Mesenchymal stem cell (in vitro differentiated cells and primary cell): ENCODE measurements at regions not wholly inside any gene's neighbourhood (a gene's known extent, or its start where the extent isn't known, plus 50 kb on each side); places are given as distances from the start of the nearest gene placed in this dataset.

Experiments
- DNase-seq: peaks from one replicate; pipeline ENCODE4 v3.0.0-alpha.2; 2013
- H2AFZ ChIP-seq: one replicate; pipeline ENCODE4 v1.6.1; 2013; ENCODE audit warnings: low read depth, mild to moderate bottlenecking, control low read depth, inconsistent platforms, low read length, moderate library complexity
- H2AK5ac ChIP-seq: 2 replicates; pipeline ENCODE4 v1.6.1; 2013; ENCODE audit warnings: low read length, moderate library complexity, mild to moderate bottlenecking, inconsistent platforms; ENCODE audit not compliant: severe bottlenecking
- H2BK120ac ChIP-seq: one replicate; pipeline ENCODE4 v1.6.1; 2013; ENCODE audit warnings: low read depth, mild to moderate bottlenecking, inconsistent platforms, low read length, moderate library complexity
- H2BK12ac ChIP-seq, 2 experiments: one replicate each; pipeline ENCODE4 v1.6.1; 2013; ENCODE audit warnings: inconsistent platforms in 2 of 2, low read length in 2 of 2, mild to moderate bottlenecking in 2 of 2, moderate library complexity in 2 of 2, control low read depth in 1 of 2
- H2BK15ac ChIP-seq: one replicate; pipeline ENCODE4 v1.6.1; 2013; ENCODE audit warnings: mild to moderate bottlenecking, low read depth, inconsistent platforms; ENCODE audit not compliant: poor library complexity, severe bottlenecking
- H2BK5ac ChIP-seq: 2 replicates; pipeline ENCODE4 v1.6.1; 2013; ENCODE audit warnings: low read depth, mild to moderate bottlenecking, low read length, control low read depth, inconsistent platforms; ENCODE audit not compliant: poor library complexity, severe bottlenecking
- H3K14ac ChIP-seq, 2 experiments: one replicate each; pipeline ENCODE4 v1.6.1; 2013; ENCODE audit warnings: inconsistent platforms in 2 of 2, low read length in 2 of 2, control low read depth in 1 of 2, mild to moderate bottlenecking in 1 of 2, moderate library complexity in 1 of 2
- H3K18ac ChIP-seq, 2 experiments: one replicate each; pipeline ENCODE4 v1.6.1; 2013; ENCODE audit warnings: inconsistent platforms in 2 of 2, low read length in 2 of 2, control low read depth in 1 of 2, low read depth in 1 of 2, mild to moderate bottlenecking in 1 of 2
- H3K23ac ChIP-seq, 2 experiments: one replicate each; pipeline ENCODE4 v1.6.1; 2013; ENCODE audit warnings: inconsistent platforms in 2 of 2, low read length in 2 of 2, mild to moderate bottlenecking in 2 of 2, moderate library complexity in 2 of 2, control low read depth in 1 of 2
- H3K27ac ChIP-seq: 2 replicates; pipeline ENCODE4 v1.5.1; 2013; ENCODE audit warnings: mild to moderate bottlenecking, moderate library complexity, low read length, control low read depth, inconsistent platforms; ENCODE audit not compliant: poor library complexity, severe bottlenecking
- H3K27me3 ChIP-seq, 2 experiments: 2 replicates each; pipeline versions ENCODE4 v1.6.1 to v1.7.0; 2013; ENCODE audit warnings: low read length in 2 of 2, mild to moderate bottlenecking in 2 of 2, moderate library complexity in 2 of 2, control low read depth in 1 of 2, inconsistent platforms in 1 of 2; ENCODE audit not compliant: control insufficient read depth in 1 of 2, insufficient read depth in 1 of 2
- H3K36me3 ChIP-seq, 2 experiments: 2 replicates each; pipeline versions ENCODE4 v1.6.1 to v1.7.0; 2013; ENCODE audit warnings: low read length in 2 of 2, control low read depth in 1 of 2, inconsistent platforms in 1 of 2, low read depth in 1 of 2, mild to moderate bottlenecking in 1 of 2; ENCODE audit not compliant: insufficient read depth in 2 of 2, control insufficient read depth in 1 of 2
- H3K4ac ChIP-seq, 2 experiments: one replicate each; pipeline ENCODE4 v1.6.1; 2013; ENCODE audit warnings: inconsistent platforms in 2 of 2, low read length in 2 of 2, mild to moderate bottlenecking in 2 of 2, moderate library complexity in 2 of 2, control low read depth in 1 of 2, low read depth in 1 of 2
- H3K4me1 ChIP-seq: 2 replicates; pipeline ENCODE4 v1.6.1; 2013; ENCODE audit warnings: low read depth, low read length, control low read depth; ENCODE audit not compliant: control insufficient read depth, insufficient read depth
- H3K4me2 ChIP-seq: 2 replicates; pipeline ENCODE4 v1.6.1; 2013; ENCODE audit warnings: low read length, mild to moderate bottlenecking, inconsistent platforms; ENCODE audit not compliant: poor library complexity, severe bottlenecking
- H3K4me3 ChIP-seq, 2 experiments: 2 replicates each; pipeline versions ENCODE4 v1.5.1 to v1.7.0; 2013; ENCODE audit warnings: low read length in 2 of 2, mild to moderate bottlenecking in 2 of 2, control low read depth in 1 of 2, low read depth in 1 of 2; ENCODE audit not compliant: insufficient read depth in 1 of 2
- H3K79me1 ChIP-seq: replicated peaks from 2 replicates; pipeline ENCODE4 v1.6.1; 2013; ENCODE audit warnings: mild to moderate bottlenecking, control low read depth, low read length, inconsistent platforms; ENCODE audit not compliant: poor library complexity, severe bottlenecking
- H3K9ac ChIP-seq: 2 replicates; pipeline ENCODE4 v1.7.0; 2013; ENCODE audit warnings: mild to moderate bottlenecking, low read length, moderate library complexity
- H3K9me3 ChIP-seq: 2 replicates; pipeline ENCODE4 v1.7.0; 2013; ENCODE audit warnings: mild to moderate bottlenecking, low read length; ENCODE audit not compliant: control insufficient read depth
- H4K8ac ChIP-seq: one replicate; pipeline ENCODE4 v1.6.1; 2013; ENCODE audit warnings: inconsistent platforms, mild to moderate bottlenecking, low read length, moderate library complexity
- H4K91ac ChIP-seq: one replicate; pipeline ENCODE4 v1.6.1; 2013; ENCODE audit warnings: mild to moderate bottlenecking, low read length, inconsistent platforms
- WGBS: methylation state at CpG from one replicate; pipeline ENCODE4 v1.1.7; 2013; ENCODE audit warnings: mixed read lengths; 5-methylcytosine and 5-hydroxymethylcytosine counted together

DNA sequence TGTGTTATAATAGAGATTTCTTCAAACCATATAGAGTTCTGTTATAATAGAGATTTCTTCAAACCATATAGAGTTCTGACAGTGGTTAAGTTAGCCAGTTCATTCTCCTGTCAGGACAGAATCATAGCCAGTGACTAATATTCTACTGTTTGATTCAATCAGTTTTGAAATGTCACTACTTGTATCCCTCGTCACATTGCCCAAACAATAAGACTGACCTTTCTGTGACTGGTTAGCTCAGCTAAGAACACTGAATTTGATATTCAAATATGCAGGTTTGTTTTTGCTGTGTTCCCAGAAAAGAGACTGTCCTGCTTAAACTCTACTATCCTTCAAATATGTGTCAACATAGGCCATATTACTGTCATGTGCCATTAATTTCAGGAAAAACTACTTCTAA is 74.4 kb downstream of the ALG10B start:
- H3K9ac ChIP-seq, result no peak overlapping the region
- DNase-seq, result no peak
- no peak overlapping the region for H3K23ac ChIP-seq
- H2AK5ac ChIP-seq, result no peak overlapping the region
- no peaks in the 10 kb centered on the region for H3K79me1 ChIP-seq
- H3K14ac ChIP-seq, result no peak overlapping the region
- H3K18ac ChIP-seq, result no peak overlapping the region
- H3K36me3 ChIP-seq, result no peaks in the 10 kb centered on the region
- no peaks in the 10 kb centered on the region for H3K27me3 ChIP-seq
- H2BK120ac ChIP-seq, result no peak overlapping the region
- H2AFZ ChIP-seq, result no peak overlapping the region
- H3K9me3 ChIP-seq, result peaks cover 4% of the 10 kb centered on the region
- no CpG with 5 or more reads among the region's 1 CpG for WGBS
- no peak overlapping the region for H2BK5ac ChIP-seq
- no peak overlapping the region for H4K91ac ChIP-seq
- H2BK12ac ChIP-seq, result no peak overlapping the region
- no peak overlapping the region for H2BK15ac ChIP-seq
- H3K4me1 ChIP-seq, result no peaks in the 10 kb centered on the region
- no peak overlapping the region for H3K4ac ChIP-seq
- no peak overlapping the region for H4K8ac ChIP-seq
- H3K4me2 ChIP-seq, result no peak overlapping the region
- H3K4me3 ChIP-seq, result no peak overlapping the region
- H3K27ac ChIP-seq, result no peak overlapping the region

DNA sequence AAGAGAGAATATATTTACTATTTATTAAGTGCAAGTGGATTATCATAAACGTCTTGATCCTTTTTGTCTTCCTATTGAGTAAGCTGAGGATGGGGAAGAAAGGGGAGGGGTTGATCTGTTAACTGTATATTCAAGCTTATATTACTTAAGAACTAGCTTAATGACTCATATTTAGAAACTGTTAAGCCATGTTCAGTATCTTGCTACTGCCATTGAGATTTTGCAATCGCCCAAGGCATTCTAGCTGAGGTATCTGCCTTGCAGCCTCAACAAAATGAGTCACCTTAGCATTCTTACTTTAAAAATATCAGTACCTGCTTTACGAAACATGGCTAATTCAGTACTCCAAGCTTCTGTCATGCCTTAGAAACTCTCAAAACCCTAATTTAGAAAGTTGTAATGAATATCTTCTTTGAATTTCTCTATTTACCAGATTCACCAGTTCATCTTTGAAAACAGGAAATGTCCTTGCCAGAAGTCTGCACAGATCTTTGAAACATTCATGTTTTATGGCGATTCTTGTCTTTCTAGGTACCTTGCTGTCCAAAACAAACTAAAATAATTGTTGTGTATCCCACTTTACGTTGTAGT is 76.1 kb downstream of the ALG10B start:
- H4K8ac ChIP-seq, result no peak overlapping the region
- H2BK120ac ChIP-seq, result no peak overlapping the region
- no peaks in the 10 kb centered on the region for H3K36me3 ChIP-seq
- H3K9me3 ChIP-seq, result peaks cover 19% of the 10 kb centered on the region
- no peak overlapping the region for H2BK12ac ChIP-seq
- no peak overlapping the region for H3K4ac ChIP-seq
- H2BK5ac ChIP-seq, result no peak overlapping the region
- no peak overlapping the region for H3K18ac ChIP-seq
- no peak overlapping the region for H3K23ac ChIP-seq
- no peaks in the 10 kb centered on the region for H3K27me3 ChIP-seq
- 62% methylated on average over 2 of the region's 5 CpGs for WGBS
- no peak overlapping the region for H4K91ac ChIP-seq
- no peak overlapping the region for H3K9ac ChIP-seq
- no peaks in the 10 kb centered on the region for H3K79me1 ChIP-seq
- no peak for DNase-seq
- H2AK5ac ChIP-seq, result no peak overlapping the region
- no peak overlapping the region for H3K4me2 ChIP-seq
- H2AFZ ChIP-seq, result no peak overlapping the region
- no peak overlapping the region for H3K4me3 ChIP-seq
- H2BK15ac ChIP-seq, result no peak overlapping the region
- no peaks in the 10 kb centered on the region for H3K4me1 ChIP-seq
- H3K27ac ChIP-seq, result no peak overlapping the region
- no peak overlapping the region for H3K14ac ChIP-seq

DNA sequence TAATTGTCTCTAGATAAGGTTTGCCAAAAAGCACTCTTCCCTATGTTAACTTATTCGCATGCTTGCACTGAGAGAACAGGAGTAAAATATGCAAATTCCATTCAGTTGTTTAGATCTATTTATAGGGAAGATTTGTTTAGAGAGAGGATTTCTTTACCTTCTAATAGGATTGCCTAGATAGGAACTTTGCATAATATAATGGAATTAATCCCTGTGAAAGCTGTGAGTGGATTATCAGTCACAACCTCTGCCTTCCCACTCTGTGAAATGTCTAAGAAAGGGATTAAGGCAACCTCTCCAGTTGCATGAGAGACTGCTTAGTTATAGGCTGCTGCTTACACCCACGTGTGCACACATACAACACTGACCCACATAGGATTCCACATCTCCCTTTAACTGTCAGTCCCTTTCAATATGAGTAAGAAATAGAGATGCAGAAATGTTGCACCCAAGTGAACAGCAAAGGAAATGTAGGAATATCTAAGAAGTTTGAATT is 83.2 kb downstream of the ALG10B start:
- Histone ChIP-seq H2BK120ac (no peak overlapping the region), H3K9me3 (peaks cover 28% of the 10 kb centered on the region), H3K14ac (no peak overlapping the region), H3K9ac (no peak overlapping the region), H3K4me1 (no peaks in the 10 kb centered on the region), H2BK12ac (no peak overlapping the region), H3K23ac (no peak overlapping the region), H3K4ac (no peak overlapping the region), H3K27ac (no peak overlapping the region), H3K36me3 (no peaks in the 10 kb centered on the region), H2AK5ac (no peak overlapping the region), H3K4me2 (no peak overlapping the region), H3K4me3 (no peak overlapping the region), H2BK15ac (no peak overlapping the region), H4K8ac (no peak overlapping the region), H3K27me3 (no peaks in the 10 kb centered on the region), H3K79me1 (no peaks in the 10 kb centered on the region), H2BK5ac (no peak overlapping the region), H3K18ac (no peak overlapping the region), H4K91ac (no peak overlapping the region), H2AFZ (no peak overlapping the region)
- WGBS, result 70% methylated on average over 2 of the region's 2 CpGs
- DNase-seq, result no peak

DNA sequence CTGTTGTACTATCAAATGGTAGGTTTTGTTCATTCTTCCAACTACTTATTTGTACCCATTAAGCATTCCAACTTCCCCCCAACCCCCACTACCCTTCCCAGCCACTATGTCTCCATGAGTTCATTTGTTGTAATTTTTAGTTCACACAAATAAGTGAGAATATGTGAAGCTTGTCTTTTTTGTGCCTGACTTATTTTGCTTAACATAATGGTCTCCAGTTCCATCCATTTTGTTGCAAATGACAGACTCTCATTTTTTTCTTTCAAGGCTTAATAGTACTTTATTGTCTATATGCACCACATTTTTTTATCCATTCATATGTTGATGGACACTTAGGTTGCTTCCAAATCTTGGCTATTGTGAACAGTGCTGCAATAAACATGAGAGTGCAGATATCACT is 86.2 kb downstream of the ALG10B start:
- Histone ChIP-seq H3K36me3 (no peaks in the 10 kb centered on the region), H3K27ac (no peak overlapping the region)

More for the DNA sequence above, 86.2 kb downstream of the ALG10B start:
- Histone ChIP-seq H2AK5ac (no peak overlapping the region), H3K14ac (no peak overlapping the region), H3K23ac (no peak overlapping the region), H2BK12ac (no peak overlapping the region), H3K4me3 (no peak overlapping the region), H3K9ac (no peak overlapping the region), H2BK15ac (no peak overlapping the region), H3K4me2 (no peak overlapping the region), H3K27me3 (no peaks in the 10 kb centered on the region), H3K4ac (no peak overlapping the region), H3K9me3 (peaks cover 12% of the 10 kb centered on the region), H2BK120ac (no peak overlapping the region), H2AFZ (no peak overlapping the region), H3K79me1 (no peaks in the 10 kb centered on the region), H4K8ac (no peak overlapping the region), H3K18ac (no peak overlapping the region), H3K4me1 (no peaks in the 10 kb centered on the region), H2BK5ac (no peak overlapping the region), H4K91ac (no peak overlapping the region)
- DNase-seq, result no peak
